ENCODE measurements at regions not wholly inside any gene's neighbourhood (a gene's known extent, or its start where the extent isn't known, plus 50 kb on each side); places are given as distances from the start of the nearest gene placed in this dataset.
"Not testable (repeated sequence)": the region's sequence is repeated elsewhere in the genome, so short reads cannot be mapped to it uniquely, and the experiment has no call there.

DNA sequence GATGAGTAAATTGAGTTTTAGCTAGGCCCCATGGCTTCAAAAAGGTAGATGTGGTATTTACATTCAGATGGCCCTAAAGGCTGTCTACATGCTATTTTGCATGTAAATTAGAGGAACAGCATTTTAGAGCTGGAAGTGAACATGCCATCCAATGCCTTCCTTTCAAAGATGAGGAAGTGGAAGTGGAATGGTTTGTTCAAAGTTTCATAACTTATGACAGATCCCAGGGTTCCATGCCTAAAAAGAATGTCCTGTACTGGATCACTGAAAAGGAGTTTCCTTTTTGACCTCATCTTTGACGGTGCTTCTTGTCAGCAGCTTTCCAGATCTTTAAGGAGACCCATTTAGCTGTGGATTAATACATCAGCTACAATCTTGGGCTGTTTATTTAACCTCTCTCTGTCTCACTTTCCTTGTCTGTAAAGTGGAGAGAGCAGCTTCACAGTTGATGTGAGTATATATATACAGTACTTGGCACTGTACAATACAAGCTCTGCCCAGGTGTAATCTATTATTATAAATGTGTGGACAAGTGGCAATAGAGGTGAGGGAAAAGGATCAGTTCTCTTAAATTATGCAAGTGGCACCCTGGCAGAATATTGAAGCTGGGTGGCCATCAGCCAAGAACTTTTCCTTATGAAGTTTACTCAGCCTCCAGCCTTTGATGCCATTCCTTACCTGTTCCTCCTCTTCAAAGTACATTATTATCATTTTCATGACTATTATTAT lies 68.7 kb upstream of the GOLGA8B start:
- DNase-seq (ENCODE audit: low read depth in 2 of 2) = no peak

DNA sequence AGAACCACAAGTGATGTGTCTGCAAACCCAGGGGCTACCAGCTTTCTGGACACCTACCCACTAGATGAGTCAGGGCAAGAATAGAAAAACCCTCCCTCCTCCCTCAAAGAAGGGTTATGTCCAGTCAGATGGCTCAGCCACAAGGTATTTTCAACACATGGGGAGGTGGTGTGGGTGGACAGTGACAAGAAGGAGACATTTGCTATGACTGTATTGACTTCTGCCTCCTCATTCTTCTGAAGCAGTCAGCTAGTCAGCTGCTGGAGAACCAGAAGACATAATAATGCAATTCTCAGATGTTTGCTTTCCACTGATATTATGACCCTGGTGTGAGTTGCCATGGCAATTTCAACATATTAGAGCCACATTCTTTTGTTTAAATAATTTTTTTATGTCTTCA lies 66.7 kb upstream of the GOLGA8B start:
- no peak for DNase-seq (ENCODE audit: low read depth in 2 of 2)

DNA sequence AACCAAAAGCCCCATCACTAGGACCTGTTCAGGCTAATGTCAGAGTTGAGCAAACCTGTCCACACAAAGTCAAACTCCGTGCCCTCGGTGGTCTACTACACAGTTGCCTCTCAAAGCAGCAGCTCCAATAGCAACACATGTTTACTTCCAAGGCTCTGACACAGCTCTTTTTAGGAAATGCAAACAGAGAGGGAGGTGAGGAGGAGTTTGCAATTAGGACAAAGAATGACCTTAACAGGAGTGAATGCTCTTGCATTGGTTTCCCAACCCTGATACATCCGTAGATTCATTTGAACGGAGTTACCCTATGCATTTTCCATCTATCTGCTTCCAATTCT lies 64.8 kb upstream of the GOLGA8B start:
- no peak for DNase-seq (ENCODE audit: low read depth in 2 of 2)

DNA sequence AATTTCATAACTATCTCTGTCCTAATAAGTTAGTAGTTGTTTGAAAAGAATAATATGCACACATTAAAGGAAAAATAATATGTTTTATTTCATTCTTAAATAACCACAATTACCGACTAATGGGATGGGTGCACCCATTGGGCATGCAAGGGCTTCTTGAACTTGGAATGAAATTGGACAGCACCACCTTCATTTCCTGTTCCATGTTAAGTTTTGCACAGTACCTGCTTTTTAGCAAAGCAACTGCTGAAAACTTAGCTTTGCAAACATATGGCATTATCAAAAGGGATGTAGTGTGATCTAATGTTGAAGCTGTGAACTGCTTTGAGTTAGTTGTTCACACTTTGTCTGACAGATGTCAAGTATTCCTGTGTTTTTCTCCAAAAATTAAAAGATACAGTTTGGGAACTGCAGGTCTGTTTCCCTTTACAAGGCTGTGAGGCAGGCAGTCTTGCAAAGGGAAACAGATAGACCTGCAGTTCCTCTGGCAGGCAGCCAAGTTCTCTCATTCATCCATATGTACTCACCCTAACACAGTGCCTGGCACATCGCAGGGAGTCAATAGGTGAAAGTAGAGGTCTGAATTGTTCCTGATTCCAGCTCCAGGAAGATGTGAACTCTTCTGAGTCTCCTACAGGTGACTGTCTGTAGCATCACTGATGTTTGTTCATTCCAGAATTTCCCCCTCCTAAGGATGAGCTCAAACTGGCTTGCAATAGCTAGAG lies 64.3 kb upstream of the GOLGA8B start:
- DNase-seq (ENCODE audit: low read depth in 2 of 2) = no peak

DNA sequence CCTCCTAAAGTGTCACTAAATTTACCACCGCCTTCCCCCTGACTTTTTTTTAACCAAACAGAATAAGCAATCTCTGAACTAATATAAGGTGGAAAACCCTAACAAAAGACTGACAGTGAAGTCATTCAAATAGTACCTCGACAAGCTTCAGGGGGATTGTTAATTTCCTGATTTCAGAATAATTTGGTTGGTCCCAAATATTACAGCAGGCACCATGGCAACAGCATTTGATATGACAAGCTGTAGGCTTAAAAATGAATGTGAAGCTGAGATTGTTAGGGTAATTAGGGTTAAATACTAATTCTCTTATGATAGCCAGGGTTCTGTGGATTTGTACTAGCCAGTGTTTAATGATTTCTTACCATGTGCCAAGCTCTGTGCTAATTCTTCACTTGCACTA lies 63.5 kb upstream of the GOLGA8B start:
- DNase-seq (ENCODE audit: low read depth in 2 of 2) = no peak

DNA sequence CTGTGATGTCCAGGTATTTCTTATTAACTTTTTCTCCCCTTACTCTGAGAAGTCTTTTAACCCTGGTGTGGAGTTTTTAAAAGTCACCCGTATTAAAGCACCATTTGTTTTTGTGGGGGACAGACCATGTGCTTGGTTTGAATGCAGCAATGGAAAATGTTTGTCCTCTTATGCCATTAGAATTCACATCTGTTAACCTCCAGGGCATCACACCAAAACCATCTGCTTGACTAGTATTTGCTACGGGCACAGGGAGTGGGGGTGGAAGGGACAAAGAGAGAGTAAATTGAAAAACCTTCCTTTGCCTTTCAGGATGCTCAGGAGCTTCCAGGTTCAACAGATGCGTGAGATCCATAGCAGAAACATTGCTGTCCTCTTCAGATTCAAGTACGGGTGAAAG lies 61.4 kb upstream of the GOLGA8B start:
- DNase-seq (ENCODE audit: low read depth in 2 of 2) = no peak

DNA sequence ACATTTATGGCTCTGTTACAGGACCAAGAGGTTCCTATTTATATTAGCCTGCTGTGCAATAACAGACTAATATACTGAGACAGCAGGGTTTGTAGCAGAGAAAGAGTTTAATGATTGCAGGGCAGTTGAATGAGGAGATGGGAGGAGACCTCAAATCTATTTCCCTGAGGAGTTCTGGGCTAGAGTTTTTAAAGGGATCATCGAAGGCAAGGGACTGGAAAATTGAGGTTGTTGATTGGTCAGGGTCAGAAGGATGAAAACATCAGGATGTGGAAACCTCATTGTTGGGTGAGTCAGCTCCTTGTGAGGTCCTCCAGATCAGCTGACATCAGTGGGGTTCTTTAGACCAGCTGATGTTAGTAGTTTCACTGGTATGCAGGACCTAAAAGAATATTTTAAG lies 60.6 kb upstream of the GOLGA8B start:
- DNase-seq (ENCODE audit: low read depth in 2 of 2) = peak; percentile 18 to 24

DNA sequence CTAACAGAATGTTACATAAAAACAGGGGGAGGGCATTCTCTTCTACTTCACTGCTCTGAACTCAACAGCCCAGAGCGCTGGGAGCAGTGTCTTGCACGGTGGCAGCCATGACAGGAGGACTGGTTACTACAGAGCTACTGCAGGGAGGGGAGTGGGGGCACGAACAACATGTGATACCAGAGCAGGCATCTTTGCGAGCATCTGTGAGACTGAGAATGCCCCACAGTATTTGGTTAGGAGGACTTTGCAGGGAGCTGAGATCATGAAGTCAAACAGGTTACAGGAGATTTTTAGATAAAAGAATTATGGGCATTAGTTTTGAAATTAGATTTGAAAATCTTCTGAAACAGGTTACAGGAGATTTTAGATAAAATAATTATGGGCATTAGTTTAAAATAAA lies 58.8 kb upstream of the GOLGA8B start:
- DNase-seq (ENCODE audit: low read depth in 2 of 2) = no peak

DNA sequence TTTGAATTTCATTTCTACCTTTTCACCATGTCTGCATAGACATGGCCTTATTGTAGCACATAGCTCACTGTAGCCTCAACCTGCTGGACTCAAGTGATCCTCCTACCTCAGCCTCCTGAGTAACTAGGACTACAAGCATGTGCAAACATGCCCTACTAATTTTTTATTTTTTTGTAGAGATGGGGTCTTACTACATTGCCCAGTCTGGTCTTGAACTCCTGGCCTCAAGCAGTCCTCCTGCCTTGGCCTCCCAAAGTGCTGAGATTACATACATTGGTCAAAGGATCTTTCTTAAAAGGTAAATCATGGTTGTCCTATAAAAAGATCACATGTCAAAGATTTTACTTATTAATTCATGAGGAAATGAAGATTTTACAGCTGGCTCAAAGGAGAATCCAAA lies 57.2 kb upstream of the GOLGA8B start:
- DNase-seq (ENCODE audit: low read depth in 2 of 2) = no peak

DNA sequence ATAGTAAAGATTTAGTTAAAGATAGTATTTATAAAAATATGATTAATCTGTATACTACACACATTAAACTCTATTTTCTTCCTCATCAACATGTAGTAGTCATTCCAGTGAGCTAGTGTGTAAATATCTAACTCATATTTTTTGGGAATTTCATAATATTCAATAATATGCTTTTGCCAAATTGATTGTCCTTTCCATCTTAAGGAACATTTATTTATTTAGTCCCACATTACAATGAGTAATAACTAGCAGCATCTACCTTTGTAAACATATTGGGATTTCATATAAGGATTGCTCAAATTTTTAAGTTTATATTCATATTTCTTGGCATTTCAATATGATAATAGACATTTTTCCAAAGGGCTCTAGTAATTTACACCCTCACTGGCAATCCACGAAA lies 53.9 kb upstream of the GOLGA8B start:
- DNase-seq (ENCODE audit: low read depth in 2 of 2) = no peak

DNA sequence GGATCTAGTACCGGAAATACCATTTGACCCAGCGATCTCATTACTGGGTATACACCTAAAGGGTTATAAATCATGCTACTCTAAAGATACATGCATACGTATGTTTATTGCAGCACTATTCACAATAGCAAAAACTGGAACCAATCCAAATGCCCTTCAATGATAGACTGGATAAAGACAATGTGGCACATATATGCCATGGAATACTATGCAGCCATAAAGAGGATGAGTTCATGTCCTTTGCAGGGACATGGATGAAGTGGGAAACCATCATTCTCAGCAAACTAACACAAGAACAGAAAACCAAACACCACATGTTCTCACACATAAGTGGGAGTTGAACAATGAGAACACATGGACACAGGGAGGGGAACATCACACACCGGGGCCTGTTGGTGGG lies 50.2 kb upstream of the GOLGA8B start:
- not testable (repeated sequence) for DNase-seq (ENCODE audit: low read depth in 2 of 2)

Measured in fibroblast of skin of left quadriceps (primary cell).